ENCODE measurements at regions not wholly inside any gene's neighbourhood (a gene's known extent, or its start where the extent isn't known, plus 50 kb on each side); places are given as distances from the start of the nearest gene placed in this dataset.

- Mint-ChIP-seq H3K4me1 (ENCODE audit: low read depth, unreplicated experiment) (peaks cover 10% of the 10 kb centered on the region), H3K36me3 (ENCODE audit: insufficient read depth, unreplicated experiment) (no peaks in the 10 kb centered on the region)
These were observed 167.2 kb downstream of the EVX1 start for GRCh38 chr7:27409776-27410175.

GRCh38 chr7:27410812-27411544 lies 168.4 kb downstream of the EVX1 start:
- CTCF ChIA-PET: no interaction called here
- no peak overlapping the region for H3K4me3 ChIP-seq (ENCODE audit: low read depth, low read length)
- BruUV-seq (replicated peaks): no TSS peak
- Mint-ChIP-seq H3K9me3 (ENCODE audit: unreplicated experiment) (no peaks in the 10 kb centered on the region), H3K27me3 (ENCODE audit: insufficient read depth, unreplicated experiment) (no peaks in the 10 kb centered on the region), H3K4me3 (ENCODE audit: unreplicated experiment) (no peak overlapping the region), H3K36me3 (ENCODE audit: insufficient read depth, unreplicated experiment) (no peaks in the 10 kb centered on the region), H3K4me1 (ENCODE audit: low read depth, unreplicated experiment) (peaks cover 10% of the 10 kb centered on the region), H3K27ac (ENCODE audit: unreplicated experiment) (no peak overlapping the region)
- H3K36me3 ChIP-seq (ENCODE audit: control insufficient read depth, insufficient read depth, low read length): no peaks in the 10 kb centered on the region
- DNase-seq: no peak
- intact Hi-C loops (cut with micrococcal nuclease; ENCODE audit: unreplicated experiment): no loop called here
- H3K27me3 ChIP-seq (replicated peaks; ENCODE audit: control insufficient read depth, insufficient read depth, low read length): no peaks in the 10 kb centered on the region
- POLR2A ChIA-PET: no interaction called here
- 0 out of 2 replicates have a peak, but pooled peaks cover 4% of the 10 kb centered on the region for H3K4me1 ChIP-seq
- no peaks in the 10 kb centered on the region for H3K9me3 ChIP-seq
- TF ChIP-seq CTCF (IDR thresholded peaks at IDR 0.05; ENCODE audit: insufficient read depth in 1 of 2, low read depth in 1 of 2, low read length in 1 of 2, severe bottlenecking in 1 of 2, unreplicated experiment in 1 of 2): no peak

More at GRCh38 chr7:27409776-27410175, 167.2 kb downstream of the EVX1 start:
- no peak for TF ChIP-seq CTCF (IDR thresholded peaks at IDR 0.05; ENCODE audit: insufficient read depth in 1 of 2, low read depth in 1 of 2, low read length in 1 of 2, severe bottlenecking in 1 of 2, unreplicated experiment in 1 of 2)
- H3K4me3 Mint-ChIP-seq (ENCODE audit: unreplicated experiment): no peak overlapping the region
- H3K27ac Mint-ChIP-seq (ENCODE audit: unreplicated experiment): no peak overlapping the region
- H3K27me3 Mint-ChIP-seq (ENCODE audit: insufficient read depth, unreplicated experiment): no peaks in the 10 kb centered on the region
- no peak overlapping the region for H3K4me3 ChIP-seq (ENCODE audit: low read depth, low read length)
- POLR2A ChIA-PET: no interaction called here
- no peaks in the 10 kb centered on the region for H3K36me3 ChIP-seq (ENCODE audit: control insufficient read depth, insufficient read depth, low read length)
- intact Hi-C loops (cut with micrococcal nuclease; ENCODE audit: unreplicated experiment): no loop called here
- H3K9me3 Mint-ChIP-seq (ENCODE audit: unreplicated experiment): no peaks in the 10 kb centered on the region
- BruUV-seq (replicated peaks): no TSS peak
- 0 out of 2 replicates have a peak, but pooled peaks cover 4% of the 10 kb centered on the region for H3K4me1 ChIP-seq
- CTCF ChIA-PET: no interaction called here
- no peaks in the 10 kb centered on the region for H3K27me3 ChIP-seq (replicated peaks; ENCODE audit: control insufficient read depth, insufficient read depth, low read length)
- no peaks in the 10 kb centered on the region for H3K9me3 ChIP-seq
- DNase-seq: no peak

- ChIA-PET CTCF (no interaction called here), POLR2A (no interaction called here)
- Mint-ChIP-seq H3K27me3 (ENCODE audit: insufficient read depth, unreplicated experiment) (no peaks in the 10 kb centered on the region), H3K9me3 (ENCODE audit: unreplicated experiment) (no peaks in the 10 kb centered on the region), H3K27ac (ENCODE audit: unreplicated experiment) (no peak overlapping the region), H3K4me3 (ENCODE audit: unreplicated experiment) (no peak overlapping the region), H3K36me3 (ENCODE audit: insufficient read depth, unreplicated experiment) (no peaks in the 10 kb centered on the region), H3K4me1 (ENCODE audit: low read depth, unreplicated experiment) (peaks cover 10% of the 10 kb centered on the region)
- H3K9me3 ChIP-seq: no peaks in the 10 kb centered on the region
- no peaks in the 10 kb centered on the region for H3K36me3 ChIP-seq (ENCODE audit: control insufficient read depth, insufficient read depth, low read length)
- no peak overlapping the region for H3K4me3 ChIP-seq (ENCODE audit: low read depth, low read length)
- H3K27me3 ChIP-seq (replicated peaks; ENCODE audit: control insufficient read depth, insufficient read depth, low read length): no peaks in the 10 kb centered on the region
- BruUV-seq (replicated peaks): no TSS peak
- intact Hi-C loops (cut with micrococcal nuclease; ENCODE audit: unreplicated experiment): no loop called here
- no peak for TF ChIP-seq CTCF (IDR thresholded peaks at IDR 0.05; ENCODE audit: insufficient read depth in 1 of 2, low read depth in 1 of 2, low read length in 1 of 2, severe bottlenecking in 1 of 2, unreplicated experiment in 1 of 2)
- 0 out of 2 replicates have a peak, but pooled peaks cover 4% of the 10 kb centered on the region for H3K4me1 ChIP-seq
- DNase-seq: no peak
These were observed 169.6 kb downstream of the EVX1 start for GRCh38 chr7:27412164-27412563.

All from Caco-2 (cell line).